ENCODE measurements at regions not wholly inside any gene's neighbourhood (a gene's known extent, or its start where the extent isn't known, plus 50 kb on each side); places are given as distances from the start of the nearest gene placed in this dataset.

DNA sequence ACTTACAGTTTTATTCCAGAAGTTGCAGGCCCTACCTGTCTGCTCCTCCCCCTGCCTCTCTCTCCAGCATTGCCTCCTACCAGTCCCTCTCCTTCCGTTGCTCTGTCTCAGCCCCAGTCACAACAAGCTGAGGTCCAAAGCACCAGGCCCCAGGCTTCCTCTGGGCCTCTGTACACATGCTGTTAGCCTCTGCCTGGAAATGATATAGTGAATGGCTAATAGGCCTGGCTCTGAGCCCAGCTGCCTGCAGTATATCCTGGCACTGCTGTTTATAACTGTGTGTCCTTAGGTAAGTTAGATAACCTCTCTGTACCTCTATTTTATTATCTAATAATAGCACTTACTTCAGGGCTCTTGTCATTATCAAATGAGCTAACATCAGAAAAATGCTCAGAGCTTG is 114.9 kb upstream of the PWP1 start:
- TF ChIP-seq, protein P1, sequence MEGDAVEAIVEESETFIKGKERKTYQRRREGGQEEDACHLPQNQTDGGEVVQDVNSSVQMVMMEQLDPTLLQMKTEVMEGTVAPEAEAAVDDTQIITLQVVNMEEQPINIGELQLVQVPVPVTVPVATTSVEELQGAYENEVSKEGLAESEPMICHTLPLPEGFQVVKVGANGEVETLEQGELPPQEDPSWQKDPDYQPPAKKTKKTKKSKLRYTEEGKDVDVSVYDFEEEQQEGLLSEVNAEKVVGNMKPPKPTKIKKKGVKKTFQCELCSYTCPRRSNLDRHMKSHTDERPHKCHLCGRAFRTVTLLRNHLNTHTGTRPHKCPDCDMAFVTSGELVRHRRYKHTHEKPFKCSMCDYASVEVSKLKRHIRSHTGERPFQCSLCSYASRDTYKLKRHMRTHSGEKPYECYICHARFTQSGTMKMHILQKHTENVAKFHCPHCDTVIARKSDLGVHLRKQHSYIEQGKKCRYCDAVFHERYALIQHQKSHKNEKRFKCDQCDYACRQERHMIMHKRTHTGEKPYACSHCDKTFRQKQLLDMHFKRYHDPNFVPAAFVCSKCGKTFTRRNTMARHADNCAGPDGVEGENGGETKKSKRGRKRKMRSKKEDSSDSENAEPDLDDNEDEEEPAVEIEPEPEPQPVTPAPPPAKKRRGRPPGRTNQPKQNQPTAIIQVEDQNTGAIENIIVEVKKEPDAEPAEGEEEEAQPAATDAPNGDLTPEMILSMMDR (IDR thresholded peaks at IDR 0.05), result no peak
- no peak for TF ChIP-seq POLR2A (IDR thresholded peaks at IDR 0.05)

Data from testis (tissue), 2 donors.